ENCODE measurements at regions not wholly inside any gene's neighbourhood (a gene's known extent, or its start where the extent isn't known, plus 50 kb on each side); places are given as distances from the start of the nearest gene placed in this dataset.

DNA sequence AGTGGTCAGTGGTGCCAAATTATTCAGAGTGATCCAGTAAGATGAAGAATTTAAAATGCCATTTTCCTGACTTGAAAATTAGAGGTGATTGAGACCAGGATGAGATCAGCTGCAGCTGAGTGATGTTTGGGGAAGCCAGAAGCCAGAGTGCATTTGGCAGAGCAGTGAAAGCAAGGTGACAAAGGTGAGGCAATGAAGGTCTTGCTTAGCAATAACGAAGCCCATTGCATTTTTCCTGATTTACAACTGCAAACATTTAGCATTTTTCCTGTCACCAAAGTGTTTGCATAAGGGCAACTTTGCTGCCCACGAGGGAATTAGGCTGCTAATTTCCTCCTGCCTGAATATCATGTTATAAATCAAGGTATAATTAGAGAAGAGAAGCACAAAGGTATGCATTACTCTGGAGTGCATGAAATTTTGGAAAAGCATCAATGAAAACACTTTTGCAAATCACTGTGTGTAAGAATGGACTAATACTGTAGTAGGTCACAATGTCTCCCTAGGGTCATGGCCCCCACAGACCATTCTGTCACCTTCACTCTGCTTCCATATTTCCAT lies 188.2 kb upstream of the LYPLAL1 start:
- TF ChIP-seq, protein P1, sequence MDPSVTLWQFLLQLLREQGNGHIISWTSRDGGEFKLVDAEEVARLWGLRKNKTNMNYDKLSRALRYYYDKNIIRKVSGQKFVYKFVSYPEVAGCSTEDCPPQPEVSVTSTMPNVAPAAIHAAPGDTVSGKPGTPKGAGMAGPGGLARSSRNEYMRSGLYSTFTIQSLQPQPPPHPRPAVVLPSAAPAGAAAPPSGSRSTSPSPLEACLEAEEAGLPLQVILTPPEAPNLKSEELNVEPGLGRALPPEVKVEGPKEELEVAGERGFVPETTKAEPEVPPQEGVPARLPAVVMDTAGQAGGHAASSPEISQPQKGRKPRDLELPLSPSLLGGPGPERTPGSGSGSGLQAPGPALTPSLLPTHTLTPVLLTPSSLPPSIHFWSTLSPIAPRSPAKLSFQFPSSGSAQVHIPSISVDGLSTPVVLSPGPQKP (IDR thresholded peaks at IDR 0.05; ENCODE audit: low read depth, low read length) = no peak
- TF ChIP-seq, protein P2, sequence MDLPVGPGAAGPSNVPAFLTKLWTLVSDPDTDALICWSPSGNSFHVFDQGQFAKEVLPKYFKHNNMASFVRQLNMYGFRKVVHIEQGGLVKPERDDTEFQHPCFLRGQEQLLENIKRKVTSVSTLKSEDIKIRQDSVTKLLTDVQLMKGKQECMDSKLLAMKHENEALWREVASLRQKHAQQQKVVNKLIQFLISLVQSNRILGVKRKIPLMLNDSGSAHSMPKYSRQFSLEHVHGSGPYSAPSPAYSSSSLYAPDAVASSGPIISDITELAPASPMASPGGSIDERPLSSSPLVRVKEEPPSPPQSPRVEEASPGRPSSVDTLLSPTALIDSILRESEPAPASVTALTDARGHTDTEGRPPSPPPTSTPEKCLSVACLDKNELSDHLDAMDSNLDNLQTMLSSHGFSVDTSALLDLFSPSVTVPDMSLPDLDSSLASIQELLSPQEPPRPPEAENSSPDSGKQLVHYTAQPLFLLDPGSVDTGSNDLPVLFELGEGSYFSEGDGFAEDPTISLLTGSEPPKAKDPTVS (IDR thresholded peaks at IDR 0.05; ENCODE audit: low read depth, low read length) = no peak
- TF ChIP-seq, protein P3, sequence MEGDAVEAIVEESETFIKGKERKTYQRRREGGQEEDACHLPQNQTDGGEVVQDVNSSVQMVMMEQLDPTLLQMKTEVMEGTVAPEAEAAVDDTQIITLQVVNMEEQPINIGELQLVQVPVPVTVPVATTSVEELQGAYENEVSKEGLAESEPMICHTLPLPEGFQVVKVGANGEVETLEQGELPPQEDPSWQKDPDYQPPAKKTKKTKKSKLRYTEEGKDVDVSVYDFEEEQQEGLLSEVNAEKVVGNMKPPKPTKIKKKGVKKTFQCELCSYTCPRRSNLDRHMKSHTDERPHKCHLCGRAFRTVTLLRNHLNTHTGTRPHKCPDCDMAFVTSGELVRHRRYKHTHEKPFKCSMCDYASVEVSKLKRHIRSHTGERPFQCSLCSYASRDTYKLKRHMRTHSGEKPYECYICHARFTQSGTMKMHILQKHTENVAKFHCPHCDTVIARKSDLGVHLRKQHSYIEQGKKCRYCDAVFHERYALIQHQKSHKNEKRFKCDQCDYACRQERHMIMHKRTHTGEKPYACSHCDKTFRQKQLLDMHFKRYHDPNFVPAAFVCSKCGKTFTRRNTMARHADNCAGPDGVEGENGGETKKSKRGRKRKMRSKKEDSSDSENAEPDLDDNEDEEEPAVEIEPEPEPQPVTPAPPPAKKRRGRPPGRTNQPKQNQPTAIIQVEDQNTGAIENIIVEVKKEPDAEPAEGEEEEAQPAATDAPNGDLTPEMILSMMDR (IDR thresholded peaks at IDR 0.05 in 2 of 3, conservative IDR thresholded peaks at IDR 0.05 in 1 of 3; ENCODE audit: control insufficient read depth in 2 of 3, extremely low read depth in 1 of 3, insufficient read depth in 1 of 3, low read depth in 3 of 3, low read length in 3 of 3) = no peak
- TF ChIP-seq, protein P4, sequence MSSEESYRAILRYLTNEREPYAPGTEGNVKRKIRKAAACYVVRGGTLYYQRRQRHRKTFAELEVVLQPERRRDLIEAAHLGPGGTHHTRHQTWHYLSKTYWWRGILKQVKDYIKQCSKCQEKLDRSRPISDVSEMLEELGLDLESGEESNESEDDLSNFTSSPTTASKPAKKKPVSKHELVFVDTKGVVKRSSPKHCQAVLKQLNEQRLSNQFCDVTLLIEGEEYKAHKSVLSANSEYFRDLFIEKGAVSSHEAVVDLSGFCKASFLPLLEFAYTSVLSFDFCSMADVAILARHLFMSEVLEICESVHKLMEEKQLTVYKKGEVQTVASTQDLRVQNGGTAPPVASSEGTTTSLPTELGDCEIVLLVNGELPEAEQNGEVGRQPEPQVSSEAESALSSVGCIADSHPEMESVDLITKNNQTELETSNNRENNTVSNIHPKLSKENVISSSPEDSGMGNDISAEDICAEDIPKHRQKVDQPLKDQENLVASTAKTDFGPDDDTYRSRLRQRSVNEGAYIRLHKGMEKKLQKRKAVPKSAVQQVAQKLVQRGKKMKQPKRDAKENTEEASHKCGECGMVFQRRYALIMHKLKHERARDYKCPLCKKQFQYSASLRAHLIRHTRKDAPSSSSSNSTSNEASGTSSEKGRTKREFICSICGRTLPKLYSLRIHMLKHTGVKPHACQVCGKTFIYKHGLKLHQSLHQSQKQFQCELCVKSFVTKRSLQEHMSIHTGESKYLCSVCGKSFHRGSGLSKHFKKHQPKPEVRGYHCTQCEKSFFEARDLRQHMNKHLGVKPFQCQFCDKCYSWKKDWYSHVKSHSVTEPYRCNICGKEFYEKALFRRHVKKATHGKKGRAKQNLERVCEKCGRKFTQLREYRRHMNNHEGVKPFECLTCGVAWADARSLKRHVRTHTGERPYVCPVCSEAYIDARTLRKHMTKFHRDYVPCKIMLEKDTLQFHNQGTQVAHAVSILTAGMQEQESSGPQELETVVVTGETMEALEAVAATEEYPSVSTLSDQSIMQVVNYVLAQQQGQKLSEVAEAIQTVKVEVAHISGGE (CRISPR knock-in tag; IDR thresholded peaks at IDR 0.05) = no peak
- TF ChIP-seq EP300 (IDR thresholded peaks at IDR 0.05; ENCODE audit: borderline replicate concordance in 1 of 2, control insufficient read depth in 1 of 2, low read depth in 2 of 2, low read length in 2 of 2) (no peak), MTA3 (IDR thresholded peaks at IDR 0.05; ENCODE audit: borderline replicate concordance, low read length) (no peak), POLR2AphosphoS2 (IDR thresholded peaks at IDR 0.05; ENCODE audit: low read depth, low read length) (no peak), CHD2 (IDR thresholded peaks at IDR 0.05; ENCODE audit: borderline replicate concordance, low read depth, low read length) (no peak)
- TF ChIP-seq, protein P5, sequence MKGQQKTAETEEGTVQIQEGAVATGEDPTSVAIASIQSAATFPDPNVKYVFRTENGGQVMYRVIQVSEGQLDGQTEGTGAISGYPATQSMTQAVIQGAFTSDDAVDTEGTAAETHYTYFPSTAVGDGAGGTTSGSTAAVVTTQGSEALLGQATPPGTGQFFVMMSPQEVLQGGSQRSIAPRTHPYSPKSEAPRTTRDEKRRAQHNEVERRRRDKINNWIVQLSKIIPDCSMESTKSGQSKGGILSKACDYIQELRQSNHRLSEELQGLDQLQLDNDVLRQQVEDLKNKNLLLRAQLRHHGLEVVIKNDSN (IDR thresholded peaks at IDR 0.05; ENCODE audit: borderline replicate concordance, extremely low read length, insufficient read depth, low read depth, low read length) = no peak

Data from GM12878 (cell line).